Mesendoderm (in vitro differentiated cells): ENCODE measurements at regions not wholly inside any gene's neighbourhood (a gene's known extent, or its start where the extent isn't known, plus 50 kb on each side); places are given as distances from the start of the nearest gene placed in this dataset.
"Not testable (repeated sequence)": the region's sequence is repeated elsewhere in the genome, so short reads cannot be mapped to it uniquely, and the experiment has no call there.

ENCODE experiments used
- DNase-seq: peaks from one replicate; pipeline ENCODE4 v3.0.0; 2013
- H2AK5ac ChIP-seq: 2 replicates; pipeline ENCODE4 v1.6.1; 2013; ENCODE audit warnings: low read length, inconsistent platforms
- H2BK120ac ChIP-seq: 2 replicates; pipeline ENCODE4 v1.6.1; 2013; ENCODE audit warnings: low read depth, mild to moderate bottlenecking, low read length, moderate library complexity, mixed read lengths
- H2BK15ac ChIP-seq: replicated peaks from 2 replicates; pipeline ENCODE4 v1.6.1; 2013; ENCODE audit warnings: low read depth, mild to moderate bottlenecking, moderate library complexity
- H2BK5ac ChIP-seq: 2 replicates; pipeline ENCODE4 v1.6.1; 2013; ENCODE audit warnings: low read length, inconsistent platforms
- H3K18ac ChIP-seq: 2 replicates; pipeline ENCODE4 v1.6.1; 2013; ENCODE audit warnings: mild to moderate bottlenecking, low read length, mixed read lengths
- H3K23ac ChIP-seq: one replicate; pipeline ENCODE4 v1.6.1; 2013; ENCODE audit warnings: low read length
- H3K27ac ChIP-seq: 2 replicates; pipeline ENCODE4 v1.5.1; 2013; ENCODE audit warnings: low read depth, mild to moderate bottlenecking, inconsistent platforms, low read length, moderate library complexity
- H3K27me3 ChIP-seq: 2 replicates; pipeline ENCODE4 v1.6.1; 2013; ENCODE audit warnings: low read length, control low read depth, mild to moderate bottlenecking, inconsistent platforms; ENCODE audit not compliant: insufficient read depth, poor library complexity
- H3K36me3 ChIP-seq: 2 replicates; pipeline ENCODE4 v1.6.1; 2013; ENCODE audit warnings: low read length, inconsistent platforms; ENCODE audit not compliant: control insufficient read depth, insufficient read depth
- H3K4ac ChIP-seq: one replicate; pipeline ENCODE4 v1.6.1; 2013; ENCODE audit warnings: low read depth, mild to moderate bottlenecking, low read length, moderate library complexity
- H3K4me1 ChIP-seq: 2 replicates; pipeline ENCODE4 v1.6.1; 2013; ENCODE audit warnings: low read depth, low read length, inconsistent platforms; ENCODE audit not compliant: control insufficient read depth
- H3K4me2 ChIP-seq: 2 replicates; pipeline ENCODE4 v1.6.1; 2013; ENCODE audit warnings: low read length
- H3K4me3 ChIP-seq: 2 replicates; pipeline ENCODE4 v1.5.1; 2013; ENCODE audit warnings: mild to moderate bottlenecking, low read length
- H3K56ac ChIP-seq: one replicate; pipeline ENCODE4 v1.6.1; 2013; ENCODE audit warnings: low read length
- H3K79me1 ChIP-seq: 2 replicates; pipeline ENCODE4 v1.6.1; 2013; ENCODE audit warnings: low read length, inconsistent platforms
- H3K79me2 ChIP-seq: 2 replicates; pipeline ENCODE4 v1.6.1; 2013; ENCODE audit warnings: mild to moderate bottlenecking, low read length; ENCODE audit not compliant: control insufficient read depth, insufficient read depth
- H3K9ac ChIP-seq: 2 replicates; pipeline ENCODE4 v1.6.1; 2013; ENCODE audit warnings: low read length, inconsistent platforms
- H4K5ac ChIP-seq: one replicate; pipeline ENCODE4 v1.6.1; 2013; ENCODE audit warnings: low read length
- H4K8ac ChIP-seq: one replicate; pipeline ENCODE4 v1.6.1; 2013; ENCODE audit warnings: low read depth, mild to moderate bottlenecking, control low read depth, low read length, moderate library complexity
- WGBS: extraction: QIAGEN DNeasy Blood & Tissue Kit; methylation state at CpG from one replicate; pipeline ENCODE4 v1.1.7; 2013; ENCODE audit warnings: low lambda C conversion rate, missing lambda C conversion rate; ENCODE audit not compliant: insufficient coverage; ENCODE audit errors: extremely low coverage; 5-methylcytosine and 5-hydroxymethylcytosine counted together

DNA sequence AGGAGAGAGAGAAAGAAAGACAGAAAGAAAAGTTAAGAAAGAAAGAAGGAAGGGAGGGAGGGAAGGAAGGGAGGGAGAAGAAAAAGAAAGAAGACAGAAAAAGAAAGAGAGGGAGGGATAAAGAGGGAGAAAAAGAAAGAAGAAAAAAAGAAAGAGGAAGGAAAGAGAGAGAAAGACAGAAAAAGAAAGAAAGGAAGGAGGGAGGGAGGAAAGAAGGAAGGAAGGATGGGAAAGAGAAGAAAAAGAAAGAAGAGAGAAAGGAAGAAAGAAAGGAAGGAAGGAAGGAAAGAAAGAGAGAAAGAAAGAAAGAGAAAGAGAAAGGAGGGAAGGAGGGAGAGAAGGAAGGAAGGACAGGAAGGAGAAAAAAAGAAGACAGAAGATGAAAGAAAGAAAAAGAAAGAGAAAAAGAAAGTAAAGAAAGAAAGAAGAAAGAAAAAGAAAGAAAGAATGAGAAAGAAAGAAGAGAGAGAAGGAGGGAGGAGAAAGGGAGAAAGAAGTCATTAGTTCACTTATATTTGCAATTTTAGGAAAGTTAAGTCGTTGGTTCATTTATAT, 567.2 kb upstream of the CBLB start:
- no peak overlapping the region for H3K18ac ChIP-seq
- H3K79me2 ChIP-seq: no peaks in the 10 kb centered on the region
- H3K79me1 ChIP-seq: no peaks in the 10 kb centered on the region
- H3K4me3 ChIP-seq: no peak overlapping the region
- H3K27me3 ChIP-seq: no peaks in the 10 kb centered on the region
- no peak overlapping the region for H3K23ac ChIP-seq
- no peak overlapping the region for H3K56ac ChIP-seq
- H3K4me1 ChIP-seq: no peaks in the 10 kb centered on the region
- no peak overlapping the region for H4K8ac ChIP-seq
- H2BK120ac ChIP-seq: no peak overlapping the region
- no peak overlapping the region for H2AK5ac ChIP-seq
- no peak overlapping the region for H3K27ac ChIP-seq
- no peak overlapping the region for H2BK5ac ChIP-seq
- DNase-seq: no peak
- no CpG with 5 or more reads among the region's 1 CpG for WGBS
- H2BK15ac ChIP-seq: no peak overlapping the region
- H3K9ac ChIP-seq: no peak overlapping the region
- H4K5ac ChIP-seq: no peak overlapping the region
- H3K4me2 ChIP-seq: no peak overlapping the region
- no peaks in the 10 kb centered on the region for H3K36me3 ChIP-seq
- no peak overlapping the region for H3K4ac ChIP-seq

DNA sequence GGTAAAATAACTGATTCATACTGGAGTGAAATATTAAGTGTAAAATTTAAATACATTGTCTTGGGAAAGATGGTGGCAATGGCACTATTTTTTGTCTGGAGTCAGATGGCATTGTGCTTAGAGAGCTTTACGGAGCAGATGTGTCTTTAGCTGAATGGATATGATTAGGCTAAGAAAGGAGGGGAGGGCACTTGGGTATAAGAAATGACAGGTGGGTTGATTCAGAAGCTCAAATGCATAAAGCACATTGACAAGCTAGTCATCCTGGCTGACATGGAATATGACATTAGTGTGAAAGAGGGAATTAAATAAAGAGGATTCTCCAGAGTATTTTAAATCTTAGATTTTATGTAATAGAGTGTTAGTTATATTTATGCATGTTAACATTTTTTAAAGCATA, 570.1 kb upstream of the CBLB start:
- Histone ChIP-seq H4K5ac (no peak overlapping the region), H3K79me1 (no peaks in the 10 kb centered on the region), H3K4me3 (no peak overlapping the region), H3K23ac (no peak overlapping the region), H2BK15ac (no peak overlapping the region), H3K18ac (no peak overlapping the region), H3K56ac (no peak overlapping the region), H3K4ac (no peak overlapping the region), H3K27me3 (no peaks in the 10 kb centered on the region), H3K4me2 (no peak overlapping the region), H3K79me2 (no peaks in the 10 kb centered on the region), H3K4me1 (no peaks in the 10 kb centered on the region), H4K8ac (no peak overlapping the region), H3K9ac (no peak overlapping the region), H3K27ac (no peak overlapping the region), H2BK120ac (no peak overlapping the region), H2BK5ac (no peak overlapping the region), H2AK5ac (no peak overlapping the region), H3K36me3 (no peaks in the 10 kb centered on the region)
- DNase-seq: no peak
- no CpG with 5 or more reads among the region's 1 CpG for WGBS

DNA sequence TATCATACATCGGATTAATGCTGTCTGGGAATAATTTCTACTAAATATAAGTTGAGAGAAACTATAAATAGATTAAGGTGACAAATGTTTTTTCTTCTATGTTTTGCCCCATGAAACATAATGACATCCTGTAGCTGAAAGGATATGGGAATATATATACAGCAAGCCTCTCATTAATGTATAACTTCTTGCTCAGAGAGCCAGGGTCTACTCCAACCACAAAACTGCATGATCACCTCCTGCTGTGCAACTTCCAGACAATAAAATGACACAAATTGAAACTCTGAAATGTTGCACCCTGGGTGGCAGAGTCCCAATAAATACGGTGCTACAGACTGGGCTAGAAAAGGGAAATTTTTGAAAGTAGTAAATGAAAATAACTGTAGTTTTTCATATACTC, 571.9 kb upstream of the CBLB start:
- H3K4me2 ChIP-seq: no peak overlapping the region
- no peak overlapping the region for H3K56ac ChIP-seq
- no peaks in the 10 kb centered on the region for H3K27me3 ChIP-seq
- H3K36me3 ChIP-seq: no peaks in the 10 kb centered on the region
- DNase-seq: no peak
- no peaks in the 10 kb centered on the region for H3K79me1 ChIP-seq
- no peaks in the 10 kb centered on the region for H3K79me2 ChIP-seq
- H3K27ac ChIP-seq: no peak overlapping the region
- no peak overlapping the region for H3K9ac ChIP-seq
- H2BK15ac ChIP-seq: no peak overlapping the region
- WGBS: no CpG with 5 or more reads among the region's 2 CpGs
- H3K4ac ChIP-seq: no peak overlapping the region
- no peak overlapping the region for H3K4me3 ChIP-seq
- no peak overlapping the region for H2BK5ac ChIP-seq
- H4K8ac ChIP-seq: no peak overlapping the region
- H2AK5ac ChIP-seq: no peak overlapping the region
- H3K18ac ChIP-seq: no peak overlapping the region
- H3K23ac ChIP-seq: no peak overlapping the region
- H4K5ac ChIP-seq: no peak overlapping the region
- no peak overlapping the region for H2BK120ac ChIP-seq
- no peaks in the 10 kb centered on the region for H3K4me1 ChIP-seq

- H3K9ac ChIP-seq: no peak overlapping the region
- H3K23ac ChIP-seq: no peak overlapping the region
- no peak overlapping the region for H3K56ac ChIP-seq
- H3K36me3 ChIP-seq: no peaks in the 10 kb centered on the region
- no peak overlapping the region for H2BK15ac ChIP-seq
- H3K27me3 ChIP-seq: no peaks in the 10 kb centered on the region
- WGBS: no CpG with 5 or more reads among the region's 4 CpGs
- H4K8ac ChIP-seq: no peak overlapping the region
- no peak overlapping the region for H3K27ac ChIP-seq
- DNase-seq: no peak
- no peak overlapping the region for H3K4me3 ChIP-seq
- H3K18ac ChIP-seq: no peak overlapping the region
- no peak overlapping the region for H2BK120ac ChIP-seq
- no peak overlapping the region for H2AK5ac ChIP-seq
- H2BK5ac ChIP-seq: peak overlapping the region; percentile 22
- H3K4me2 ChIP-seq: no peak overlapping the region
- H3K4ac ChIP-seq: no peak overlapping the region
- H3K79me1 ChIP-seq: no peaks in the 10 kb centered on the region
- H3K79me2 ChIP-seq: no peaks in the 10 kb centered on the region
- no peaks in the 10 kb centered on the region for H3K4me1 ChIP-seq
- H4K5ac ChIP-seq: no peak overlapping the region
These were observed 577.5 kb upstream of the CBLB start for GRCh38 chr3:106446271-106446670.

- Histone ChIP-seq H2BK15ac (no peak overlapping the region), H3K36me3 (no peaks in the 10 kb centered on the region), H3K27ac (no peak overlapping the region)
These were observed 579.0 kb upstream of the CBLB start for GRCh38 chr3:106447723-106448301.

DNA sequence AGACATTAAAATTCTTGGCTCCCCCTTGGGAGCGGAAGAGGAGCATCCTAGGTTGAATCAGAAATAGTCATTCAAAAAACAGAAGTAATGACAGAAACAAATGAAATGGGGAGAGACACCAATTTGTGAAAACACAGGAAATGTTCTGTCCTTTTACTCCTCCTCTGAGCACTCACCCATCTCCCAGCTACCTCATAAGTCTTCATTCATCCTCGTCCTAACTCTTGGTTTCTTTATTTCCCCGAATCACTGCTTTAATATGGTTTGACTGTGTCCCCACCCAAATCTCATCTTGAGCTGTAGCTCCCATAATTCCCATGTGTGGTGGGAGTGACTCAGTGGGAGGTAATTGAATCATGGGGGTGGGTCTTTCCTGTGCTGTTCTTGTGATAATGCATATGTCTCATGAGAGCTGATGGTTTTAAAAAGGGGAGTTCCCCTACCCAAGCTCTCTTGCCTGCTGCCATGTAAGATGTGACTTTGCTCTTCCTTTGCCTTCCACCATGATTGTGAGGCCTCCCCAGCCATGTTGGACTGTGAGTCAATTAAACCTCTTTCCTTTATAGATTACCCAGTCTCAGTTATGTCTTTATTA, 579.7 kb upstream of the CBLB start:
- not testable (repeated sequence) for H3K23ac ChIP-seq, H3K79me1 ChIP-seq, H3K4me2 ChIP-seq, H3K9ac ChIP-seq, H2BK5ac ChIP-seq, H3K4ac ChIP-seq, H3K27me3 ChIP-seq, H3K56ac ChIP-seq, H2AK5ac ChIP-seq, H3K36me3 ChIP-seq, H3K4me3 ChIP-seq, H4K5ac ChIP-seq, H4K8ac ChIP-seq, H3K79me2 ChIP-seq, H3K27ac ChIP-seq, H3K4me1 ChIP-seq, H2BK120ac ChIP-seq, DNase-seq, H2BK15ac ChIP-seq, H3K18ac ChIP-seq
- no CpG with 5 or more reads among the region's 3 CpGs for WGBS

More at GRCh38 chr3:106447723-106448301, 579.0 kb upstream of the CBLB start:
- no peak overlapping the region for H4K8ac ChIP-seq
- no peak overlapping the region for H3K23ac ChIP-seq
- no peaks in the 10 kb centered on the region for H3K4me1 ChIP-seq
- no peak overlapping the region for H3K4ac ChIP-seq
- no peak overlapping the region for H3K9ac ChIP-seq
- H3K56ac ChIP-seq: no peak overlapping the region
- no peak overlapping the region for H3K4me3 ChIP-seq
- no peak overlapping the region for H2AK5ac ChIP-seq
- no peaks in the 10 kb centered on the region for H3K79me1 ChIP-seq
- no peak overlapping the region for H3K4me2 ChIP-seq
- no peaks in the 10 kb centered on the region for H3K79me2 ChIP-seq
- no peak overlapping the region for H4K5ac ChIP-seq
- H3K27me3 ChIP-seq: no peaks in the 10 kb centered on the region
- no peak overlapping the region for H2BK5ac ChIP-seq
- no peak overlapping the region for H3K18ac ChIP-seq
- H2BK120ac ChIP-seq: no peak overlapping the region
- no peak for DNase-seq
